A549 (cell line): ENCODE measurements at regions not wholly inside any gene's neighbourhood (a gene's known extent, or its start where the extent isn't known, plus 50 kb on each side); places are given as distances from the start of the nearest gene placed in this dataset.
"Not testable (repeated sequence)": the region's sequence is repeated elsewhere in the genome, so short reads cannot be mapped to it uniquely, and the experiment has no call there.

ENCODE experiments used
- ATAC-seq, 2 experiments: fragments of 200-7000 bp in 1 of 2; fragments of >200 bp in 1 of 2; cut with Nextera tagmentation in 1 of 2; cut with Tn5 transposase in 1 of 2; 3 replicates each; pipeline versions ENCODE4 v1.8.0 to v1.9.1; 2018 to 2020; ENCODE audit warnings: mild to moderate bottlenecking in 1 of 2, moderate library complexity in 1 of 2
- CTCF ChIA-PET: fragments of 300-600 bp; sonication (Branson Sonifier 250); formaldehyde crosslinking; extraction: SDS; loops from one replicate; lab custom pipeline; 2021; ENCODE audit warnings: antibody characterized with exemption, inconsistent platforms; lab: Yijun Ruan, JAX
- POLR2A ChIA-PET: fragments of 350-600 bp; formaldehyde crosslinking; extraction: SDS; loops from one replicate; lab custom pipeline; 2021; ENCODE audit warnings: antibody characterized with exemption, inconsistent platforms; lab: Yijun Ruan, JAX
- DNase-seq, 2 experiments: peaks; one replicate each; pipeline versions ENCODE4 v3.0.0 to v3.0.0-alpha.2; 2011 to 2016; ENCODE audit warnings: low read depth in 1 of 2, low spot score in 1 of 2
- FAIRE-seq: peaks from 2 replicates; lab custom pipeline; 2011; peaks lifted over from hg19 to GRCh38; lab: Jason Lieb, UNC
- H3K27ac ChIP-seq, 2 experiments: fragments of >200 bp; sonication (Bioruptor Twin); formaldehyde crosslinking; 3 replicates each; pipeline ENCODE4 v1.5.1; 2016 to 2017
- H3K4me1 ChIP-seq: fragments of >200 bp; sonication (Bioruptor Twin); formaldehyde crosslinking; 3 replicates; pipeline ENCODE4 v1.6.1; 2016
- H3K4me2 ChIP-seq: fragments of >200 bp; sonication (Bioruptor Twin); formaldehyde crosslinking; 3 replicates; pipeline ENCODE4 v1.6.1; 2016
- H3K4me3 ChIP-seq: fragments of >200 bp; sonication (Bioruptor Twin); formaldehyde crosslinking; 3 replicates; pipeline ENCODE4 v1.5.1; 2016
- H3K9me3 ChIP-seq: fragments of >200 bp; sonication (Bioruptor Twin); formaldehyde crosslinking; 3 replicates; pipeline ENCODE4 v1.6.1; 2016
- BHLHE40 ChIP-seq: IDR thresholded peaks from 2 replicates; pipeline ENCODE4 v1.6.1; 2012; ENCODE audit warnings: low read depth, low read length, inconsistent platforms
- CBX2 ChIP-seq: fragments of 200-600 bp; sonication (generic); IDR thresholded peaks from 2 replicates; pipeline ENCODE4 v1.6.1; 2016; ENCODE audit warnings: low read depth, mild to moderate bottlenecking, borderline replicate concordance
- CBX8 ChIP-seq: fragments of 200-600 bp; sonication (generic); IDR thresholded peaks from 2 replicates; pipeline ENCODE4 v1.6.1; 2016
- CHD2 ChIP-seq: fragments of 150-350 bp; IDR thresholded peaks from 2 replicates; pipeline ENCODE4 v1.6.1; 2014; ENCODE audit warnings: low read length; ENCODE audit not compliant: partially characterized antibody
- EHMT2 ChIP-seq: fragments of 200-600 bp; sonication (generic); IDR thresholded peaks from 2 replicates; pipeline ENCODE4 v1.6.1; 2016; ENCODE audit warnings: antibody characterized with exemption, low read depth, mild to moderate bottlenecking, moderate library complexity
- ESRRA ChIP-seq: fragments of 150-350 bp; IDR thresholded peaks from 2 replicates; pipeline ENCODE4 v1.6.1; 2014; ENCODE audit warnings: mild to moderate bottlenecking, low read length, borderline replicate concordance
- FOSB ChIP-seq: fragments of 250-450 bp; sonication (Bioruptor Pico); IDR thresholded peaks from 2 replicates; pipeline ENCODE4 v1.5.0; 2020; ENCODE audit warnings: mild to moderate bottlenecking, moderate library complexity
- HOXA7 ChIP-seq: fragments of 250-450 bp; sonication (Bioruptor Pico); IDR thresholded peaks from 2 replicates; pipeline ENCODE4 v1.5.0; 2020; ENCODE audit warnings: mild to moderate bottlenecking, moderate library complexity
- HOXB5 ChIP-seq: fragments of 250-450 bp; sonication (Bioruptor Pico); IDR thresholded peaks from 2 replicates; pipeline ENCODE4 v1.5.0; 2020; ENCODE audit warnings: mild to moderate bottlenecking, moderate library complexity
- JUN ChIP-seq, 2 experiments: fragments of >200 bp; sonication (Bioruptor Twin); formaldehyde crosslinking; IDR thresholded peaks; 2 replicates in 1 of 2; 3 replicates in 1 of 2; pipeline ENCODE4 v1.6.1; 2016 to 2017
- JUNB ChIP-seq: fragments of >200 bp; sonication (Bioruptor Twin); formaldehyde crosslinking; IDR thresholded peaks from 2 replicates; pipeline ENCODE4 v1.6.1; 2016
- MAFK ChIP-seq: fragments of 450-650 bp; IDR thresholded peaks from 2 replicates; pipeline ENCODE4 v1.6.1; 2014; ENCODE audit not compliant: partially characterized antibody
- PHF8 ChIP-seq: fragments of 200-600 bp; sonication (generic); IDR thresholded peaks from 2 replicates; pipeline ENCODE4 v1.6.1; 2016; ENCODE audit warnings: low read depth, mild to moderate bottlenecking, antibody characterized with exemption, moderate library complexity, borderline replicate concordance
- POLR2AphosphoS2 ChIP-seq: conservative IDR thresholded peaks from 2 replicates; pipeline ENCODE4 v1.6.1; 2012; ENCODE audit warnings: low read length, improper control_type of control experiment, inconsistent platforms
- RARB ChIP-seq: fragments of 250-450 bp; sonication (Bioruptor Pico); IDR thresholded peaks from 2 replicates; pipeline ENCODE4 v1.8.0; 2021; ENCODE audit warnings: mild to moderate bottlenecking, moderate library complexity
- SMC3 ChIP-seq: fragments of >200 bp; sonication (Bioruptor Twin); formaldehyde crosslinking; IDR thresholded peaks from 3 replicates; pipeline ENCODE4 v1.6.1; 2018; ENCODE audit warnings: inconsistent platforms
- SREBF2 ChIP-seq: fragments of 450-650 bp; IDR thresholded peaks from 2 replicates; pipeline ENCODE4 v1.6.1; 2014; ENCODE audit warnings: mild to moderate bottlenecking, moderate library complexity
- ZC3H11A ChIP-seq: fragments of 450-650 bp; IDR thresholded peaks from 2 replicates; pipeline ENCODE4 v1.6.1; 2014; ENCODE audit warnings: antibody characterized with exemption, mild to moderate bottlenecking
- WGBS: methylation state at CpG from one replicate; pipeline ENCODE4 v1.1.6; 2017; ENCODE audit errors: missing lambda C conversion rate; 5-methylcytosine and 5-hydroxymethylcytosine counted together
- TF ChIP-seq, protein P1 (sequence below): fragments of 150-350 bp; IDR thresholded peaks from 2 replicates; pipeline ENCODE4 v1.6.1; 2014; ENCODE audit warnings: low read depth, mild to moderate bottlenecking, low read length
- TF ChIP-seq, protein P2 (sequence below): IDR thresholded peaks from 2 replicates; pipeline ENCODE4 v1.6.1; 2012
- TF ChIP-seq, protein P3 (sequence below): fragments of 200-600 bp; sonication (generic); IDR thresholded peaks from 2 replicates; pipeline ENCODE4 v1.6.1; 2016; ENCODE audit warnings: antibody characterized with exemption, mild to moderate bottlenecking, moderate library complexity
- TF ChIP-seq, protein P4 (sequence below): IDR thresholded peaks from 2 replicates; pipeline ENCODE4 v1.6.1; 2012; ENCODE audit warnings: low read depth, borderline replicate concordance
- TF ChIP-seq, protein P5 (sequence below): fragments of 250-450 bp; sonication (Bioruptor Pico); IDR thresholded peaks from 2 replicates; pipeline ENCODE4 v1.5.0; 2021; ENCODE audit warnings: mild to moderate bottlenecking, moderate library complexity, borderline replicate concordance

DNA sequence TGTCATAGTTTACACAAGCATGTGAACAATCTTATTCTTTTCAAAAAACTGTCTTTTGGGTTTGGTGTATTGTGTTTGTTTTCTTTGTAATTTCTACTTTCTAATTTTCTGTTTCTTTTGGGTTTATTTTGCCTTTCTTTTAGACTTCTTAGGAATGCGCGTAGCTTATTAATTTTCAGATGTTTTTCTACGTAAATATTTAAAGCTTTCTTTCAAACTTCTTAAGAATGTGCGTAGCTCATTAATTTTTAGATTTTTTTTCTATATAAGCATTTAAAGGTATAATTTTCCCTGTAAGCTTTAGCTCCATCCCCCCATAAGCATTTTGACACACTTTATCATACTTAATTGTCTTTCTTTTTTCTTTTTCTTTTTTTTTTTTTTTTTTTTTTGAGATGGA lies 55.2 kb downstream of the RAD54L2 start:
- WGBS: 97% methylated on average over 4 of the region's 4 CpGs
- no peak for ATAC-seq
- FAIRE-seq: no peak

DNA sequence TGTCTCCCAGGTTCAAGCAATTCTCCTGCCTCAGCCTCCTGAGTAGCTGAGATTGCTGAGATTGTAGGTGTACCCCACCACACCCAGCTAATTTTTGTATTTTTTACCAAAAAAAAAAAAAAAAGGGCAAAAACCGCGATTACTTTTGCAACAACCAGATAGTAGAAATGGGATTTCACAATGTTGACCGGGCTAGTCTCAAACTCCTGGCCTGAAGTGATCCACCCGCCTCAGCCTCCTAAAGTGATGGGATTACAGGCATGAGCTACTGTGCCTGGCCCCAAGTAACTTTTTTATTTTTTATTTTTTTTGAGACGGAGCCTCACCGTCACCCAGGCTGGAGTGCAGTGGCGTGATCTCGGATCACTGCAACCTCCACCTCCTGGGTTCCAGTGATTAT lies 61.1 kb downstream of the RAD54L2 start:
- CTCF ChIA-PET, H3K4me2 ChIP-seq, H3K4me3 ChIP-seq, H3K27ac ChIP-seq, FAIRE-seq, ATAC-seq, H3K9me3 ChIP-seq, DNase-seq, H3K4me1 ChIP-seq, POLR2A ChIA-PET: not testable (repeated sequence)
- 96% methylated on average over 8 of the region's 8 CpGs for WGBS

More for the DNA sequence above, 55.2 kb downstream of the RAD54L2 start:
- ChIA-PET POLR2A (no interaction called here), CTCF (no interaction called here)
- TF ChIP-seq SMC3 (no peak), RARB (CRISPR knock-in tag) (no peak), HOXB5 (no peak), BHLHE40 (no peak), CBX8 (no peak), MAFK (no peak), EHMT2 (no peak), POLR2AphosphoS2 (no peak), ESRRA (no peak), FOSB (CRISPR knock-in tag) (no peak), PHF8 (no peak)
- TF ChIP-seq, protein P1, sequence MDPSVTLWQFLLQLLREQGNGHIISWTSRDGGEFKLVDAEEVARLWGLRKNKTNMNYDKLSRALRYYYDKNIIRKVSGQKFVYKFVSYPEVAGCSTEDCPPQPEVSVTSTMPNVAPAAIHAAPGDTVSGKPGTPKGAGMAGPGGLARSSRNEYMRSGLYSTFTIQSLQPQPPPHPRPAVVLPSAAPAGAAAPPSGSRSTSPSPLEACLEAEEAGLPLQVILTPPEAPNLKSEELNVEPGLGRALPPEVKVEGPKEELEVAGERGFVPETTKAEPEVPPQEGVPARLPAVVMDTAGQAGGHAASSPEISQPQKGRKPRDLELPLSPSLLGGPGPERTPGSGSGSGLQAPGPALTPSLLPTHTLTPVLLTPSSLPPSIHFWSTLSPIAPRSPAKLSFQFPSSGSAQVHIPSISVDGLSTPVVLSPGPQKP: no peak
- TF ChIP-seq, protein P2, sequence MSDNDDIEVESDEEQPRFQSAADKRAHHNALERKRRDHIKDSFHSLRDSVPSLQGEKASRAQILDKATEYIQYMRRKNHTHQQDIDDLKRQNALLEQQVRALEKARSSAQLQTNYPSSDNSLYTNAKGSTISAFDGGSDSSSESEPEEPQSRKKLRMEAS: no peak
- TF ChIP-seq, protein P3, sequence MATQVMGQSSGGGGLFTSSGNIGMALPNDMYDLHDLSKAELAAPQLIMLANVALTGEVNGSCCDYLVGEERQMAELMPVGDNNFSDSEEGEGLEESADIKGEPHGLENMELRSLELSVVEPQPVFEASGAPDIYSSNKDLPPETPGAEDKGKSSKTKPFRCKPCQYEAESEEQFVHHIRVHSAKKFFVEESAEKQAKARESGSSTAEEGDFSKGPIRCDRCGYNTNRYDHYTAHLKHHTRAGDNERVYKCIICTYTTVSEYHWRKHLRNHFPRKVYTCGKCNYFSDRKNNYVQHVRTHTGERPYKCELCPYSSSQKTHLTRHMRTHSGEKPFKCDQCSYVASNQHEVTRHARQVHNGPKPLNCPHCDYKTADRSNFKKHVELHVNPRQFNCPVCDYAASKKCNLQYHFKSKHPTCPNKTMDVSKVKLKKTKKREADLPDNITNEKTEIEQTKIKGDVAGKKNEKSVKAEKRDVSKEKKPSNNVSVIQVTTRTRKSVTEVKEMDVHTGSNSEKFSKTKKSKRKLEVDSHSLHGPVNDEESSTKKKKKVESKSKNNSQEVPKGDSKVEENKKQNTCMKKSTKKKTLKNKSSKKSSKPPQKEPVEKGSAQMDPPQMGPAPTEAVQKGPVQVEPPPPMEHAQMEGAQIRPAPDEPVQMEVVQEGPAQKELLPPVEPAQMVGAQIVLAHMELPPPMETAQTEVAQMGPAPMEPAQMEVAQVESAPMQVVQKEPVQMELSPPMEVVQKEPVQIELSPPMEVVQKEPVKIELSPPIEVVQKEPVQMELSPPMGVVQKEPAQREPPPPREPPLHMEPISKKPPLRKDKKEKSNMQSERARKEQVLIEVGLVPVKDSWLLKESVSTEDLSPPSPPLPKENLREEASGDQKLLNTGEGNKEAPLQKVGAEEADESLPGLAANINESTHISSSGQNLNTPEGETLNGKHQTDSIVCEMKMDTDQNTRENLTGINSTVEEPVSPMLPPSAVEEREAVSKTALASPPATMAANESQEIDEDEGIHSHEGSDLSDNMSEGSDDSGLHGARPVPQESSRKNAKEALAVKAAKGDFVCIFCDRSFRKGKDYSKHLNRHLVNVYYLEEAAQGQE: no peak
- TF ChIP-seq, all 56 proteins: peak for 0
- no peak overlapping the region for H3K4me2 ChIP-seq
- H3K4me3 ChIP-seq: no peak overlapping the region
- no peaks in the 10 kb centered on the region for H3K4me1 ChIP-seq
- no peak overlapping the region for H3K27ac ChIP-seq
- DNase-seq: no peak
- no peaks in the 10 kb centered on the region for H3K9me3 ChIP-seq

DNA sequence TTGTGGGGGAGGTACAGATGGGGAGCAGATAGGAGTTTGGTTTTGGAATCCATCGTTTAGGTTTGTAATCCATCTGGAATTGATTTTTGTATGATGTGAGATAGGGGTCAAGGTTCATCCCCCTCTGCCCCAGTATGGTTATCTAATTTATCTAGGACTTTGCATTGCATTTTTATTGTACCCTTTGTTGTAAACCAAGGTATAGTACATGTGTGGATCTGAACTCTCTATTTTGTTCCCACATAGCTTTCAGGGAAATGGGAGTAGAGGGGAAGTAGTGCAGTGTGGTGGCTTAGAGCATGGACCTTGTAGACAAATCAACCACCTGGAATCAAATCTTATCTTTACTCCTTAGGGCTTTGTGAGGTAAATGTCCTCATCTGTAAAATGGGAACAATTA lies 65.7 kb downstream of the RAD54L2 start:
- TF ChIP-seq CHD2 (no peak), SREBF2 (no peak), HOXA7 (CRISPR knock-in tag) (no peak), JUN (IDR thresholded peaks at IDR 0.05) (no peak), BHLHE40 (no peak), JUNB (no peak), ZC3H11A (no peak), CBX2 (no peak), MAFK (no peak), RARB (CRISPR knock-in tag) (no peak)
- TF ChIP-seq, protein P4, sequence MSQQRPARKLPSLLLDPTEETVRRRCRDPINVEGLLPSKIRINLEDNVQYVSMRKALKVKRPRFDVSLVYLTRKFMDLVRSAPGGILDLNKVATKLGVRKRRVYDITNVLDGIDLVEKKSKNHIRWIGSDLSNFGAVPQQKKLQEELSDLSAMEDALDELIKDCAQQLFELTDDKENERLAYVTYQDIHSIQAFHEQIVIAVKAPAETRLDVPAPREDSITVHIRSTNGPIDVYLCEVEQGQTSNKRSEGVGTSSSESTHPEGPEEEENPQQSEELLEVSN: no peak
- TF ChIP-seq, protein P5, sequence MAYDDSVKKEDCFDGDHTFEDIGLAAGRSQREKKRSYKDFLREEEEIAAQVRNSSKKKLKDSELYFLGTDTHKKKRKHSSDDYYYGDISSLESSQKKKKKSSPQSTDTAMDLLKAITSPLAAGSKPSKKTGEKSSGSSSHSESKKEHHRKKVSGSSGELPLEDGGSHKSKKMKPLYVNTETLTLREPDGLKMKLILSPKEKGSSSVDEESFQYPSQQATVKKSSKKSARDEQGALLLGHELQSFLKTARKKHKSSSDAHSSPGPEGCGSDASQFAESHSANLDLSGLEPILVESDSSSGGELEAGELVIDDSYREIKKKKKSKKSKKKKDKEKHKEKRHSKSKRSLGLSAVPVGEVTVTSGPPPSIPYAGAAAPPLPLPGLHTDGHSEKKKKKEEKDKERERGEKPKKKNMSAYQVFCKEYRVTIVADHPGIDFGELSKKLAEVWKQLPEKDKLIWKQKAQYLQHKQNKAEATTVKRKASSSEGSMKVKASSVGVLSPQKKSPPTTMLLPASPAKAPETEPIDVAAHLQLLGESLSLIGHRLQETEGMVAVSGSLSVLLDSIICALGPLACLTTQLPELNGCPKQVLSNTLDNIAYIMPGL: no peak
- no peak for FAIRE-seq
- Histone ChIP-seq H3K4me1 (no peaks in the 10 kb centered on the region), H3K27ac (no peak overlapping the region), H3K4me2 (no peak overlapping the region), H3K9me3 (no peaks in the 10 kb centered on the region), H3K4me3 (no peak overlapping the region)
- ChIA-PET POLR2A (no interaction called here), CTCF (interaction anchor here (0.6 kb wide), 1 partner anchor 523 kb away, joined by 3 read pairs; no protein-coding TSS in a partner anchor)
- no peak for DNase-seq
- WGBS: 71% methylated on average over 1 of the region's 1 CpG
- no peak for ATAC-seq
